ENCODE measurements at regions not wholly inside any gene's neighbourhood (a gene's known extent, or its start where the extent isn't known, plus 50 kb on each side); places are given as distances from the start of the nearest gene placed in this dataset.
"Not testable (repeated sequence)": the region's sequence is repeated elsewhere in the genome, so short reads cannot be mapped to it uniquely, and the experiment has no call there.

DNA sequence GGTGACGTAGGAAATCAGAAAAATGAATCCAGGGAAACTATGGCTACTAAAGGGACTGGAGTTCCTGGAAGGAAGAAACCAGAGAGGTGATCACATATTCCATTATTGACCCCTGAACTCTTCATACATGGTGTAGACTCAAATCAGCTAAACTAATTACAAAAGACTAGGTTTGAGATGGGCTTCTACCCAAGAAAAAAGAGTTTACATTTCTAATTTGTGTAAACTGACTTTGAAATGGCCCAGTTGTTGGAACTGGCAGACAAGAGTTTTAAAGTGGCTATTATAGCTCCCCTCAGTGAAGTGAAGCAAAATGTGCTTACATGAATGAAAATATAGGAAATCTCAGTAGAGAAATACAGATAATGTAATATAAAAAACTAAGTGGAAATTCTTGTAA lies 1619.4 kb upstream of the SEL1L start:
- no peak for DNase-seq

DNA sequence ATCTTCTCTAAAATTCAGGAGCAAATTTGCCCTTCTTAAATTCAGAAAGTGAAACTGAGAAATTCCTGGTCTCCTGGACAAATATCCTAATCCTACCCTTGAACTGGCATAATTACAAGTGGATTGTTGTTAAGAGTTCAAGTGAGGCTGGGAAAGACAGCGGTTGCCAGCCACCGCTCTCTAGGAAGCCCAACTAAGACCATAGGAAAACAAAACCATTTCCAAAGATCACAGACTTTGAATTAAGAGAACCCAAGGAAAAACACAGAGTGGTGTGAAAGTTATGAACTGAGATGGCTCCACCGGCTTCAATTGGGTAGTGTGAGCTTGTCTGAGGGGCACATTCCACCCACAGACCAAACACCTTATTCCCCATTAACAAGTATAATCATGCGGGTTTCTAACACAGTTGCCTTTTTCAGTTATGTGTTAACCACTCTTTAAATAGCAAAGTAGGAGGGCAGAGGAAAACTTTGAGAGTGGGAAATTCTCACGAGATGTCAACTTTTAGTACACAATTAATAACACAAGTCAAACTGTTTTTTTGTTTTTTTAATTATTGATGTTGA lies 1628.8 kb upstream of the SEL1L start:
- DNase-seq, result no peak

DNA sequence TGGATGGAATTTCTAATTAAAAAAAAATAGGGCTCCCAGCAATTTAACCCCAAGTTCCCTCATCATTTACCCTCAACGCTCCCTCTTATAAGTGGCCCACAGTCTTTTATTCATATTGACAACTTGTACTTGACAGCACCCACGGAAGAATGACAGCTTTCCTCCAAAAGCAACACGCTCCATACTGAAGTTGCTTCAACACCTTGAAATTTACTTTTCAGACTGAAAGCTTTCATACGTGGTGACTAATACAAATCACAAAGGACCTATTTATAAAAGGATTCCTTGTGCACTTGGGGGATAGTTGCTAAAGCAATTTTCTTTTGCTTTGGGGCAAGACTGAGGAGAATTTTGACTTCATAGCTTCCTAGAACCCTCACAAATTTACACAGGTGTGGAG lies 1629.4 kb upstream of the SEL1L start:
- DNase-seq, result no peak

DNA sequence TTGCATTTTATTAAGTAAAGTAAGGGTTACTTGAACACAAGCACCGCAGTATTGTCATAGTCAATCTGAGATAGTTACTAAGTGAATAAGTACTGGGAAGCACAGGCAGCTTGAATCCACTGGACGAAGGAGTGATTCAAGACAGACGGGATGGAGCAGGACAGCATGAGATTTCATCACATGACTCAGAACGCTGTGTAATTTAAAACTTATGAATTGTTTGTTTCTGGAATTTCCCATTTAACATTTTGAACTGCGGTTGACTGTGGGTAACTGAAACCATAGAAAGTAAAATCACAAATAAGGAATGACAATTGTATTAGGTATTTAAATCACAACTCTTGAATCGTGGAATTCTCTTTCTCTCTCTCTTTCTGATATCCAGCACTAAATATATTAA lies 1630.4 kb upstream of the SEL1L start:
- no peak for DNase-seq

DNA sequence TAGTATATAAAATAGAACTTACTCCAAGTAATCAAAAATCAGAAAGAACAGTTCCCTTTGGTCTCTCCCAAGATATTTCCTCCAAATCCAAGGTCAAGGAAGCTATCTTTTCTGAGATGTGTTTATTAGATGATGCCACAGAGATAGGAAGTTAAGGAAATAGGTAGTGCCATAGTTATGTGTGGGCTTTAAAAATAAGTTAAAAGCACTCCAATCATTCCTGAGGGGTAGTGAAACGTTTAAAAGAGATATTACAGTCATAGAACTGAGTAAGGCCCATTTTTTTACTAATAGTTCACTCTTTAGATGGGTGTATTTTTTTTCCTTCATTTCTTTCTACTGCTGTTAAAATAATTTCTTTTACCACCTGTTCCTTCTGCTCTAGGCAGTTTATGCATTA lies 1630.9 kb upstream of the SEL1L start:
- DNase-seq, result no peak

DNA sequence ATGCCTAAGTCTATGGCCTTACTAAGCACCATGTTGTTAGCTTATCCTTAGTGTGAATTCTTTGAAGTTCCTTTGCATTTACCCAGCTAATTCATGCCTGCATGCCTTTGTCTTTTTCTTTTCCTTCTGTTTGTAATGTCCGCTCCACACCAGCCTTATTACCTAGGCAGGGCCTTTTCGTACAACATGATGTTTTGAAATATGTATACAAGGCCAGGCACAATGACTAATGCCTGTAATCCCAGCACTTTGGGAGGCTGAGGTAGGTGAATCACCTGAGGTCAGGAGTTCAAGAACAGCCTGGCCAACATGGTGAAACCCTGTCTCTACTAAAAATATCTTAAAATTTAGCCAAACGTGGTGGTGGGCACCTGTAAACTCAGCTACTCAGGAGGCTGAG lies 1636.5 kb upstream of the SEL1L start:
- DNase-seq, result no peak

DNA sequence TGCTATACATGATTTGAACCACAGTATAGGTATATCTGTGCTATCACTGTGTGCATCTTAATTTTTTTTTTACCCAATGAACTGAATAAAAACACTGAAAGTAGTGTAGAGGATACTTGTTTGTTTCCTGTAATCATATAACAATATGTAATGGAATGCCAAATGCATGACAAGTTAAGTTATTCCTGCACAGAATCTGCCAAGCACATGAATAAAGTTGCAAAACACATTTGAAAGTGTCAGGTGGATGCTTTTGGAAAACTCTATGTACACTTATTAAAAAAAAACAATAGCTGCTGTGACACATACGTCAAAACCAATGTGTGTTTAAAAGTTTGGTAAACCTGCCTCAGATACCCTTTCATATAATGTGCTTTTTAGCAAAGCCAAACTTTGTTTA lies 1638.1 kb upstream of the SEL1L start:
- no peak for DNase-seq

DNA sequence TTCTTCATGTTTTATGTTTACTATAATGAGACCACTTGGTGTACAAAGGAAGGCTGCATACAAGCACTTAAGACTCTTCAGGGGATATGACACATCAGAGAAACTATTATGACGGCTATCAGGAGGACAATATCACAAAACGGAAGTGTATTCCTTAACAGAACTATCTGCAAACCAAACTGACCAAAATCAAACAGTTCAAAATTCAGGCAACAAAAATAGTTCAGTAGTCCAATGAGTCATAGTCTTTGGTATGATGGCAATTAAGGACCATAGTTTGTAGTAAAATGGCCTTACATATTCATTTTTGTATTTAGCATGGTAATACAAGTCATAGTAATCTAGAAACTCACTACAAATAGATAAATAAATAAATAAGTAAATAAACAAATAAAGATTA lies 1638.7 kb upstream of the SEL1L start:
- DNase-seq, result no peak

DNA sequence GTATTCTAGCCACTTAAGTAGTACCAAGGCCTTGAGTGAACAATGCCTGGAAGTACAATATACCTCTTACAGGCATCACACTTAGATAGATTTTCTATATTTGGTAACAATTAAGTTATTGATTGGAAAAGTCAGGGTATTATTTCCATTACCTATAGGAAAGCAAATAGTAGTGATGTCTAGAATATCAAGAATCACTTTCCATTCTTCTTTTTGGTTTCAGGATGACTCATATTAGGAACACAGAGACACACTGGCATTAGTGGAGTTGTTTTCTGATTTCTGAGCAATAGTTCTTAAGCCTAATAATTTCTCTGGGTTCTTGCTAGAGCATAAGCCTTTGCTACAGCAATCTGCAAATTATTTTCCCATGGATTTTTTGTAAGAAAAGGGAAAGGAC lies 1640.0 kb upstream of the SEL1L start:
- DNase-seq, result no peak

DNA sequence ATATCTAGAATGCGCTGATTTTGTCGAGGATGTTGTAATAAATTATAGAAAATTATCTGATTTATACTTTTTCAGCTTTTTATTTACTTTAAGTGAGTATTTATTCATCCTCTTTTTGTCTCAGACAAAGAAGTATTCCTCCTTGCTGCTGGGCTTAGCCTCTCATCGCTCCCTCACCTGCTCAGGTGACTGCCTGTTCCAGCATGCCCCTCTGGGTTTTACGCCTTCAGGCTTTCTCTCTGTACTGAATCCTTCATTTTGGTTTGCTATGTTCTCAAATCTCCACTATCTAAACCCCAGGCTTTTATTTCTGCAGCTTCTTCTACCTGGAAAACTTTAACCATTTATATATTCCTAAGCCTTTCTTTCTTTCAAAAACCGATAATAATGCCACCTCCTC lies 1650.9 kb upstream of the SEL1L start:
- no peak for DNase-seq

DNA sequence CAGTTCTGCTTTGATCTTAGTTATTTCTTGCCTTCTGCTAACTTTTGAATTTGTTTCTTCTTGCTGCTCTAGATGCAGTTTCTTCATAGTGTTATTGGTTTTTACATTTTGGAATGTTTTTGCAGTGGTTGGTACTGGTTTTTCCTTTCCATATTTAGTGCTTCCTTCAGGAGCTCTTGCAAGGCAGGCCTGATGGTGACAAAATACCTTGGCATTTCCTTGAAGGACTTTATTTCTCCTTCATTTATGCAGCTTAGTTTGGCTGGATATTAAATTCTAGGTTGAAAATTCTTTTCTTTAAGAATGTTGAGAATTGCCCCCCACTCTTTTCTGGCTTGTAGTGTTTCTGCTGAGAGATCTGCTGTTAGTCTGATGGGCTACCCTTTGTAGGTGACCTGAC lies 1654.7 kb upstream of the SEL1L start:
- not testable (repeated sequence) for DNase-seq

DNA sequence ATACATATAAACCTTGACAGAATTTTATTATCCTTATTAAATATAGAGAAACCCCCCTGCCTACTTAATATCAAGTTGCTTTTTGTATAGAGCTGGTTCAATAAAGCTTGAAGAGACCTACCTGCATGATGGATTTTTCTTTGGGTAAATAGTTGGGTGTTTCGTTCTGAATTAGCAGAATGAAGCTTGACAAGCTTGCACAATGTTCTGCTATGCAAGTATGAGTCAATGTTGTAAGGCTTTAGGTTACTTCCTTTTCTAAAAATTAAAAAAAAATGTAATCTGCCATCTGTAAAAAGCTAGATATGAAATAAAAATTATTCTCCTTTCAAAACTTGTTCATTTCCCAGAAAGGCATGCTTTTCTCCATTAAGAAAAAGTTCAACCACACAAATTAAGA lies 1662.6 kb upstream of the SEL1L start:
- DNase-seq, result no peak

DNA sequence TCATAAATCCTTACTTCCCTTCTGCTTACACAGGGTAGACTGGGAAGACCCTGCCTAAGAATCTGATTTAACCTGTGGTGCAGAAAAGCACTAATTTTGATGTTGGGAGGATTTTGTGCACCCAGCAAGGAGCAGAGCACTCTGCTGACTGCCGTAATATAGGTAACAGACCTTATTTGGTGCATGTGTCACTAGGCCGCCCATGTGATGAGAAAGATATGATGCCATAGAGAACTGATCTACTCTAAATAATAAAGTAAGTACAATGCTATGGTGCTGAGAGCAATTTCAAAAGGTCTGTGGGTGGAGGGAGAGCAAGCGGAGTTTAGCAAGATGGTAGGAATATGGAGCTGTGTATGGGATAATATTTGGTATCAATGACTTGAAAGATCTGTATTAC lies 1663.6 kb upstream of the SEL1L start:
- DNase-seq, result no peak

DNA sequence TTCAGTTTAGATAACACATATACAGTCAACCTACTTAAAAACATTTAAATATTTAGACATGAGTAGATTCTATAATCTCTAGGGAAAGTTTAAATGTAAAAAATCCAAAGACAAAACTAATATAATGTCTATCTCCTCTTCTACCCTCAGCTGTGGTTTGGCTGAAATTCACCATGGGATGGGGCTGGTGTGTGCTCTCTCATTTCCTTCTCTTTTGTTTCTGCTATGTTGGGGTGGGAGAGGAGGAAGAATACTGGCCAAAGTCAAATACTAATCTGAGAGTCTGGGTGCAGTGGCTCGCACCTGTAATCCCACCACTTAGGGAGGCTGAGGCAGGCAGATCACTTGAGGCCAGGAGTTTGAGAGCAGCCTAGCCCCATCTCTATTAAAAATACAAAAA lies 1673.9 kb upstream of the SEL1L start:
- no peak for DNase-seq

DNA sequence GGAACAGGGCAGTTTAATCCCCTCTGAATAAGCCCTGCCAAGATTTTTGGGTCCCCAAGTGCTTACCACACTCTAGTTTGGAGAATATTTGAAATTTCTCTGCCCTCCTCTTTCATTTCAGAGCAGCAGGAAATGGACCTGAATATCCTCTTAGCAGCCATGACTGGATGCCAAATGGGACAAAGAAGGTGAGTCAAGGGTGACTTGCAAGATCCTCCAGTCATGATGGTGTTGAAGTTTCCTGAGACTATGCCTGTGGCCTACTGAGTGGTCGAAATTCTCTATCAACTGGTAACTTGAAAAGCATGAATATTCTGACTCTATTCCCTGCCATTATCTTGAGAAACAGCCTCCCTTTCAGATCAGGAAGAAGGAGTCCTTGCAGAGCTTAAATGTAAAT lies 1674.7 kb upstream of the SEL1L start:
- no peak for DNase-seq

DNA sequence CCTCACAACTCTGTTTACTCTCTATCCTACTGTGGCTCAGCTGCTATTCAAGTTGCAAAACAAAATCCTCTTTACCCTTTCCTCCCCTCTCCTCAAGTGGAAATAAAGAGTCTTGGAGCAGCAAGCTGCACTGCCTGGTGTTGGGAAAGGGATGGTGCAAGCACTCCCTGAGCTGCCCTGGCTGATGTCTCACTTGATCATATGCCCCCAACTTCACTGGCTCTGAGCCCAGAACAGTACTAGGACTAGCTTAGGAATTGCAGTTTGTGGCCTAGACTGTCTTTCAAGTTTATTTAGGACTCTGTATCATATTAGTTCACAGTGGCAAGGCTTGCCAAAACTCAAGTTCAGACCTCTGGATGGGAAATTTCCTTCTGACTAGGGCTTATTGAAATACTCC lies 1683.8 kb upstream of the SEL1L start:
- DNase-seq, result no peak

DNA sequence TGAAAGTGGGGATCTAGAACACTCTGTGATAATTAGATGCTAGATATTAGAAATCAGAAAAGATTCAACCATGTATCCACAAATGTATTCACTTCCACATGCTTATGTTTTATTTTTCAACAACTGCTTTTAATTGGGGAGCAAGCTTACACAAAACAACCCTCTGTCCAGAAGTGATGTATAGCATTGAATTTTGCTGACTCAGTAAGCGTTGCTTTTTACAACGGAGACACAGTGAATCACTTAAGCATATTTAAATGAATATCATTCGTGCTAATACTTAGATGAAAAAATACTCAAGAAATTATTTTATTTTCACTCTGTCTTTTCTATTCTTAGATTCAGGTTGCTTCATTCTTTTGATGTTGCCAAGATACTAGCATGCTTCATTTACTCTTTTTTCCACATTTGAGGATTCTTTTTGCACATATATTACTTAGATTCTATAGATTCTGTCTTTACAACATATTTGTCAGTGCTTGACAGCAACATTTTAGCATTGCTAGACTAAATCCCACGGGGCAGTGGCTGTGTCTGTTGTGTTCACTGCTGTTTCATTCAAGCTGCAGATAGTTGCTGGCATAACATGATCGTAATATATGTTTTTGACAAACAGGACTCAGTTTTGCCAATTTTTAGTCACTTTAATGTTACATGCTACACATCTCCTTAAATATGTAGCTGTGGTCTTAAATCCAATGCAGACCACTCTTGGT lies 1714.4 kb upstream of the SEL1L start:
- DNase-seq, result no peak

DNA sequence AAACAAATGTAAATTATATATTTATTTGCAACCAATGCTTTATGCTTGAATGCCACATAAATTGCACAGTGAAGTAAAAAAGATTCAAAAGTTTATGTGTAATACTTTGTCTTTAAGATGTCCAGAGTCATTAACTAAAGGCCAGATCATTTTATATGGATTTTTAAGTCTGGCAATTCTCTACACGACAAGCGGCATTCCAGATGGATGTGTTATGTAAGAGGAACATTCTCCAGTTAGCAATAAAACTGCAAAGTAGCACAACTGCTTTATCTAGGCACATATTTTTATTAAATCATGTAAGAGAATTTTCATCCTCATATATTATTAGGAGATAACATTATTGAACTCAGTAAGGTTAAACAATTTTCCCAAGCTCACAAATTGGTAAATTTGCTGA lies 1717.7 kb upstream of the SEL1L start:
- DNase-seq, result no peak

DNA sequence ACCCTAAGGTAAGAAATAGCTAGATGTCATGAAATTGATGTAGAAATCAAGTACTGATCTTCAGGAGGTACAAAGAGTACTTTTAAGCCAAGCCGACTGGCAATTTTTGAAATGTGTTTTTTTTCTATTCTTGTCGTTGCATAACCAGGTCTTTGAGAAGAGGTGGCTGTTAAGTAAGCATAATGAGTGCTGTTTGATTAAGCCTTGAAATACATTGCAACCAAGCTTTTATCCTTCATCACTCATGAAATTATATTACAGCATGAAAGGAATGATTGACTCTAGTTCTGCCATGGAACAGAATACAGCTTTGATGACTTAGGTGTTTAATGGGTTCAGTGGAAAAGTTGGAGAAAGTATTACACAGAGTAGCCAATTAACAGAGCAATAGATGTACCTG lies 1720.2 kb upstream of the SEL1L start:
- no peak for DNase-seq

DNA sequence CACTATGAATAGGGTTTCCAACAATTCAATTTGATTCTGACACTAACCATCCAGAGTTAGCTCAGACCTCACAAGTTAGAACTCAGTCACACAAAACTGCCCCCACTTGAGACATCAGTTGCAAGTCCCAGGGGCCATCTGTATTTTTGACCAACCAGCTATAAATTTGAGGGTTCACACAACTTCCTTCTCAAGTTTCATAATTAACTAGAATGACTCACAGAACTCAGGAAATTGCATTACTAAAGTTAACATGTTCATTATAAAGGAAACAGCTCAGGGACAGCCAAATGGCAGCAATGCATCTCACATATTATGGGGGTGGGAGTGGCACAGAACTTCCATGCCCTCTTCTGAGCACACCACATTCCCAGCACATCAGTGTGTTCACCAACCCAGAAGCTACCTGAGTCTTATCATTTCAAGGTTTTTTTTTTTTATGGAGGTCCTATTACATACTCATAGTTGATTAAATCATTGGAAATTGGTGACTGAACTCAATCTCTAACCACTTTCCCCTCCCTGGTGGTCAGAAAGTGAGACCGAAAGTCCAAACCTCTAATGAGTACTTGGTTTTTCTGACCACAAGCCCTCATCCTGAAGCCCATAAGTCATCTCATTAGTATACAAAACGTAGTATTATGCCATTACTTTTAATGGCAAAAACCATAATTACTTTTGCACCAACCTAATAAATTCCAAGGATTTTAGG lies 1721.5 kb upstream of the SEL1L start:
- DNase-seq, result no peak

DNA sequence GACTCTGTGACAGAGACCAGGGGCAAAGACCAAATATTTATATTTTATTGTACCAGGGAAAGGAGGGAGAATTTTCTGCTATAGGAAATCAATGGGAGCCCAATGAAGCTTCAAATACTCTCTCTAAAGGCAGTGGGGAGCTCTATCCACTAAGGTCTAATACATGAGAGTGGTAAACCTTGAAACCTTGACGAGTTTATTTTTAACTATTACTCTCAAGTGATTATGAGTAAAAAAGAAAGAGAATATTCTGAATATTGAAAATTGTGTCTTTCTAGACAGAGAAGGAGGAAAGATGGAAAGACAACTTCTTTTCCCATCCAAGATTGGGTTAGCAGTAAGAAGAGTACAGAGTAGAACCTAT lies 1722.1 kb upstream of the SEL1L start:
- no peak for DNase-seq

DNA sequence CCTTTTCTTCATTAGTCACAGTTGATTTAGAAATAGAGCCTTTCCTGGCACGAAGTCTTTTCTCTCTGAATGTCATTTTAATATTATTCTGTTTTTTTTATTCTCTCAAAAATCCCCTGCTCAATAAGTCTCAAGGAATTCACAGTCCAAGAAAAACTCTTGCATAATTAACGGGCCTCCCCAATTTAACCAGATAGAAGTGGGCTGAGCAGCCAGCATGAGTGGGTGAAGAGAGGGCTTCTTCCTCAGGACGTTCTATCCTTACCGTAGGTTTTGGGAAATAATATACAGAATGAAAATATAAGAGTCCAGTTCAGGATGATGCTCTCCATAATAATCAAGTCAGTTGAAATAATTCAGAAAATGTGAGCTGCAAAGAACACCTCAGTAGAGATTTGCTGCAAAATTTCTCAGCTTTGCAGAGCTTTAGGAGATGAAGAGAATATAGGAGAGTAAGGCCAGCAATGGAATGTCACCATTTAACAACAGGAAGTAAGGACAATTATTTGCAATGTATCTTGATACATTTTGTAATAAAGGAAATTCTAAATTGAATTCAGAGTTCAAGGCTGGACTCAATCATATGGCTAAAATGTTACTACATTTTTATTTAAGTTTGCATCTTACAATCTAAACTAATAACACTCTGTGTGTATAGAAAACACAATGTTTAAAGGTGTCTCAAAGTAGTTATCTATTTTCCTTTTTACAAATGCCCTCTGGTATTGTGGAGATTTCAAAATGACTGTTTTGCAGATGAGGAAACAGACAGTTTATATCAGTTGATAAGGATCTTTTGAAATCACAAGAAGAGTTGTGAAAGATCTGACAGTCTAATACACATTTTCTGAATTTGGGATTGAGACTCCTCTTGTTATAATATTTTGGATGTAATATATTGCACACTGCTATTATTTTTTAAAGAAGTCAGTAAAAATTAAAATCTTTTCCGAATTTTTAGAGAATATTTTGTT lies 1724.1 kb upstream of the SEL1L start:
- no peak for DNase-seq

DNA sequence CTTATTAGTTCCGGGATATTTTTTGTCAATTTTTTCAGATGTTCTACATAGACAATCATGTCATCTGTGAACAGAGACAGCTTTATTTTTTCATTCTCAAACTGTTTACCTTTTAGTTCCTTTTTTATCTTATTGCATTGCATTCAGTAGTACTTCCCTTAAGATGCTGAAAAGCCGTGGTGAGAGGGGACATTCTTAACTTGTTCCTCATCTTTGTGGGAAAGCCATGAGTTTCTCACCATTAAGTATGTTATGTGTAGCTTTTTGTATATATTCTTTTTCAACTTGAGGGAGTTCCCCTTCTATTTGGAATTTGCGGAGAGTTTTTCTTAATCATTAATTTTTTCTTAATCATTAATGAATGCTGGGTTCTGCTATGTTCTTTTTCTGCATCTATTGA lies 1727.1 kb upstream of the SEL1L start:
- no peak for DNase-seq

DNA sequence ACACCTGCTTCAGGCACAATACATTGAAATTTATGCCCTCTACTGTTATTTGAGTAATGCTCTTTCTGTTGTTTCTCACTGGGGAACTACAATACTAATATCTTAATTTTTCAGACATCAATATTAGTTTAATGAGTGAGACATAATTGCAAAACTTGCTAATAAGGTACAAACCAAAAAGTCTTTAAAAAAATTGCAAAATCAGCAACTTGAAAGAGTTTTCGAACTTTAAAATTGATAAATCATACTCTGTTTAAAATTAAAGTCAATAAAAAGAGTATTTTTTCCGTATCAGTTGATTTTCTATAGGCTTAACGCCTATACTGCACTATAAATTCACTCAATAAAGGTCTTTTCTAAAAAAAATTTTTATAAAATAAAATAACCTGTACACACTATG lies 1735.9 kb upstream of the SEL1L start:
- DNase-seq, result no peak
